Karpas-422 (cell line): ENCODE measurements at regions not wholly inside any gene's neighbourhood (a gene's known extent, or its start where the extent isn't known, plus 50 kb on each side); places are given as distances from the start of the nearest gene placed in this dataset.

ENCODE experiments used
- DNase-seq: peaks from one replicate; pipeline ENCODE4 v3.0.0-alpha.2; 2015
- H2AFZ ChIP-seq: fragments of 200-600 bp; sonication (generic); 2 replicates; pipeline ENCODE4 v1.6.1; 2014; ENCODE audit warnings: antibody characterized with exemption, low read length, mixed read lengths
- H3K27ac ChIP-seq: fragments of 200-600 bp; sonication (generic); 2 replicates; pipeline ENCODE4 v1.5.1; 2014; ENCODE audit warnings: mild to moderate bottlenecking, low read length, moderate library complexity
- H3K27me3 ChIP-seq: fragments of 200-600 bp; sonication (generic); 2 replicates; pipeline ENCODE4 v1.6.1; 2014; ENCODE audit warnings: low read length, mixed read lengths
- H3K36me3 ChIP-seq: fragments of 200-600 bp; sonication (generic); 2 replicates; pipeline ENCODE4 v1.6.1; 2014; ENCODE audit warnings: low read length, mixed read lengths; ENCODE audit not compliant: insufficient read depth
- H3K4me1 ChIP-seq: fragments of 200-600 bp; sonication (generic); 2 replicates; pipeline ENCODE4 v1.6.1; 2014; ENCODE audit warnings: mild to moderate bottlenecking, low read length, mixed read lengths
- H3K4me2 ChIP-seq: fragments of 200-600 bp; sonication (generic); 2 replicates; pipeline ENCODE4 v1.6.1; 2014; ENCODE audit warnings: low read length, low read depth, mild to moderate bottlenecking; ENCODE audit not compliant: poor library complexity, severe bottlenecking
- H3K4me3 ChIP-seq: fragments of 200-600 bp; sonication (generic); 2 replicates; pipeline ENCODE4 v1.5.1; 2014; ENCODE audit warnings: mild to moderate bottlenecking, antibody characterized with exemption, low read length, mixed read lengths
- H3K79me2 ChIP-seq: fragments of 200-600 bp; sonication (generic); 2 replicates; pipeline ENCODE4 v1.6.1; 2014; ENCODE audit warnings: mild to moderate bottlenecking, low read length, mixed read lengths
- H3K9ac ChIP-seq: fragments of 200-600 bp; sonication (generic); 2 replicates; pipeline ENCODE4 v1.6.0; 2014; ENCODE audit warnings: low read length
- H3K9me2 ChIP-seq: fragments of 200-600 bp; sonication (generic), shearing (Covaris generic); replicated peaks from 2 replicates; pipeline ENCODE4 v1.6.0; 2014; ENCODE audit warnings: mild to moderate bottlenecking, low read length, moderate library complexity; ENCODE audit not compliant: insufficient read depth
- H3K9me3 ChIP-seq: fragments of 300-700, 200-600 bp; sonication (generic); 2 replicates; pipeline ENCODE4 v1.6.1; 2014; ENCODE audit warnings: low read length, mixed read lengths
- H4K20me1 ChIP-seq: fragments of 200-600 bp; sonication (generic); 2 replicates; pipeline ENCODE4 v1.6.1; 2014; ENCODE audit warnings: mild to moderate bottlenecking, antibody characterized with exemption, low read length, low read depth; ENCODE audit not compliant: insufficient read depth

DNA sequence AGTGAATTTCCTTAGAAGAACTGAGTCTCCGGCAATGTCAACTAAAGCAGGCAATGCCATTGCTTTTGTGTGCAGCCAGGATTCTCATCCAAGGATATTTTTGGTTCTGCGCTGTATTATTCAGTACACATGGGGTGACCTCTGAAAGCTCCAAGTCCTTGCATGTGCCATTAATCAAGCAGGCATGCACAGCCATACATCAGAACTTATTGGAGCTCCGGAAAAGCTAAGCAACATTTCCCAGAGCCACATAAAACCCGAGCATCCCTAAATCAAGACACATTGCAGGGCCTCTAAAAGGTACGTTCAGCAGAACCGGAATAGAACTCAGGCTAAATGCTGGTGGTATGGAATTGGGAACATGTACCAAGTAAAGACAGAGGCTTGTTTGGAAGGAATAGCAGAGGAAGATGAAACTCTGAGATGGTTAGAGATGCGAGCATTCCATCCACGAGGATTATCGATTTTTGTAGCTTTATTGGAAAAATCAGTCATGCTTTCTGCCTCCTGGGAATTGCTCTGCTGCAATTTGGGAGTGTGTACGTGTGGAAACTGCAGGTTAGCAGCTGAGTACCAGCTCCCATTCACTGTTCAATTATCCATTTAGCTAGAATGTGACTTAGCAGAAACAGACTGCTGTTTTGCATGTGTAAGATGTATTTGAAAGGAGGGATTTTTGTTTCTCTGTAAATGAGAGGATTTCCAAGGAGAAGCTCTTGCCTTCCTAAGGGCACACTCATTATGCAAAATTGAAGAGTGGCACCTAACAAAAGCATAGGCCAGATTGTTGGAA is 143.7 kb upstream of the WWC1 start:
- H3K9ac ChIP-seq, result no peak overlapping the region

DNA sequence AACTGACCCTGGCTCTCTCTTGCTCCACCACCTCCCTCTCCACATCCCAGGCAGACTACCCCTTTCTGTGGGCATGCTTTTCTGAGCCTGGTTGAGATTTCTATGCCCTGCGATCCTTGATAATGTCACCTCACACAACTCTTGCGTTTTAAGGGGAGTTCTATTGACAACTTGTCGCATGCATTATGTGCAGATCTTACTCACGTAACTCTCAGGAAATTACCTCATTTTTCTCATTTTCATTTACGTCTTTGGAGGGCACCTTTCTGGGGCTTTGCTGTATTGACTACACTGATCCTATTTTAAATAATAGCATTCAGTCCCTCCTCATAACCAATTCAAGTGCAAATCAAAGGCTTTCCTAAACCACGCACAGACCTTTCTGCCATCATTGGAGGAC is 140.4 kb upstream of the WWC1 start:
- H4K20me1 ChIP-seq, result no peaks in the 10 kb centered on the region
- no peaks in the 10 kb centered on the region for H3K36me3 ChIP-seq
- no peak overlapping the region for H3K9ac ChIP-seq
- H3K4me2 ChIP-seq, result no peak overlapping the region
- no peak overlapping the region for H2AFZ ChIP-seq
- H3K4me1 ChIP-seq, result no peaks in the 10 kb centered on the region
- no peaks in the 10 kb centered on the region for H3K27me3 ChIP-seq
- H3K9me2 ChIP-seq, result no peaks in the 10 kb centered on the region
- H3K79me2 ChIP-seq, result no peaks in the 10 kb centered on the region
- H3K27ac ChIP-seq, result no peak overlapping the region
- no peaks in the 10 kb centered on the region for H3K9me3 ChIP-seq
- H3K4me3 ChIP-seq, result no peak overlapping the region
- no peak for DNase-seq

More for the DNA sequence above, 143.7 kb upstream of the WWC1 start:
- H3K4me2 ChIP-seq, result no peak overlapping the region
- H3K79me2 ChIP-seq, result no peaks in the 10 kb centered on the region
- H3K27ac ChIP-seq, result no peak overlapping the region
- no peak for DNase-seq
- H3K36me3 ChIP-seq, result no peaks in the 10 kb centered on the region
- H3K9me2 ChIP-seq, result no peaks in the 10 kb centered on the region
- no peaks in the 10 kb centered on the region for H3K4me1 ChIP-seq
- H4K20me1 ChIP-seq, result no peaks in the 10 kb centered on the region
- no peak overlapping the region for H3K4me3 ChIP-seq
- H3K27me3 ChIP-seq, result no peaks in the 10 kb centered on the region
- H3K9me3 ChIP-seq, result no peaks in the 10 kb centered on the region
- H2AFZ ChIP-seq, result no peak overlapping the region

DNA sequence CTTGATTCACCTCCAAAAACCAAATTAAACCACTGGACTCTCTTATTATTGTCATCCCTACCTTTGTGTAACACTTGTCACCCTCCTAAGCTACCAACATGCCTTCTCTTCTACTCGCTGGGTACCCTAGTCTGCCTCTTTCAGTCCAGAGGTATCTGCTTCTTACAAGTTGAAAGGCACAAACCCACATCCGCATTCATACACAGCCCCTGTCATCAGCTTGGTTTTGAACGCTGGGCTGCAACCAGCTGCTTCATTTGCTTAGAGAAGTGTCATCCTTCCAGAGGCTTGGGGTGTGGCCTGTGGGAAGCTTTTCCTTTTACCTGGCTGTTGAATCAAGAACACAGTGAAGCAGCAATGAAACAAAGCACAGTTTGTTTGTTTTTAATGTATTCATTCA is 138.8 kb upstream of the WWC1 start:
- H3K27ac ChIP-seq, result no peak overlapping the region
- H3K9me2 ChIP-seq, result no peaks in the 10 kb centered on the region
- no peaks in the 10 kb centered on the region for H4K20me1 ChIP-seq
- H3K4me3 ChIP-seq, result no peak overlapping the region
- H3K79me2 ChIP-seq, result no peaks in the 10 kb centered on the region
- no peaks in the 10 kb centered on the region for H3K9me3 ChIP-seq
- H3K4me2 ChIP-seq, result no peak overlapping the region
- DNase-seq, result no peak
- H3K27me3 ChIP-seq, result no peaks in the 10 kb centered on the region
- H3K9ac ChIP-seq, result no peak overlapping the region
- no peaks in the 10 kb centered on the region for H3K36me3 ChIP-seq
- H2AFZ ChIP-seq, result no peak overlapping the region
- no peaks in the 10 kb centered on the region for H3K4me1 ChIP-seq

DNA sequence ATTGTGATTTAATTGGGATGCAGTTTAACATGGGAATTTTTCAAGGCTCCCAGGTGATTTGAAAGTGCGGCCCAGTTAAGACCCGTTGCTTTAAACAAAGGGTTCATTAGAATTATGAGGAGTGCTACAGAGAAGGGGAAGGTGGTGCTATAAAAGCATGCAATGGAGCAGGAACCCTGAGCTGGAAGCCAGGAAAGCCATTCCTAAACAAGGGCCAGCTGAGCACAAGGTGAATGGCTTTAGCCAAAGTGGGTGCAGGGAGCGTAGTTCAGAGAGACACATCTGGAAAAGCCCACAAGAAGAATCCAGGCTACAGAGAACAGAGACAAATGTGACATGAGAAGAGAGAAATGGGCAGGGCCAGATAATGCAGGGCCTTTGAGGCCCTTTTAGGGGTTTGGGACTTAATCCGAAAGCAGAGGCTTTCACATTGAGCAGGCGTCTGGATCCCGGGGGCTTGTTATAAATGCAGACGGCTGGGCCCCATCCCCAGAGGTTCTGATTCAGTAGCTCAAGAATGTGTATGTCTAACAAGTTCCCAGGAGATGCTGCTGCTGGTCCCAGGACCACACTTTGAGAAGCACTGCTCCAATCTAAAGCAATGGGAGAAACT is 138.1 kb upstream of the WWC1 start:
- H3K9me2 ChIP-seq, result no peaks in the 10 kb centered on the region
- no peak overlapping the region for H2AFZ ChIP-seq
- H3K4me2 ChIP-seq, result no peak overlapping the region
- H4K20me1 ChIP-seq, result no peaks in the 10 kb centered on the region
- H3K79me2 ChIP-seq, result no peaks in the 10 kb centered on the region
- H3K36me3 ChIP-seq, result no peaks in the 10 kb centered on the region
- H3K27ac ChIP-seq, result no peak overlapping the region
- H3K9me3 ChIP-seq, result no peaks in the 10 kb centered on the region
- no peak overlapping the region for H3K4me3 ChIP-seq
- no peaks in the 10 kb centered on the region for H3K27me3 ChIP-seq
- no peak for DNase-seq
- no peak overlapping the region for H3K9ac ChIP-seq
- H3K4me1 ChIP-seq, result no peaks in the 10 kb centered on the region

DNA sequence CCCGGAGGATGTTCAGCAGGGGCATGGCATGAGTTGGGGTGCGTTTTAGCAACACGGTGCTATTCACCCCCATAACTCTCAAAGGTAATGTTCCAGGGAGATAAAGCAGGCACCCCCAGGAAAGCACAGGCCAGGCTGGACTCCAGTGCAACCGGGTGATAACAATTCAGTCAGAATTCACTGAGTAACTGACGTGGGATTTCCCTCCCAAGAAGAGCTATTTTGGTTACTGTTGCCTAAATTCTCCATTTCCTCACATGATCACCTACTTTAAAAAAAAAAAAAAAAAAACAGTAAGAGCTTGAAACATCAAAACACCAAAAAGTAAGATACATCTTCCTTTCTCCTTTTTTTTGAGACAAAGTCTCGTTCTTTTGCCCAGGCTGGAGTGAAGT is 137.6 kb upstream of the WWC1 start:
- H3K9me2 ChIP-seq, result no peaks in the 10 kb centered on the region
- H3K4me2 ChIP-seq, result no peak overlapping the region
- no peaks in the 10 kb centered on the region for H3K27me3 ChIP-seq
- DNase-seq, result no peak
- H3K79me2 ChIP-seq, result no peaks in the 10 kb centered on the region
- H3K4me3 ChIP-seq, result no peak overlapping the region
- H3K9me3 ChIP-seq, result no peaks in the 10 kb centered on the region
- H3K36me3 ChIP-seq, result no peaks in the 10 kb centered on the region
- H3K9ac ChIP-seq, result no peak overlapping the region
- no peak overlapping the region for H2AFZ ChIP-seq
- H3K4me1 ChIP-seq, result no peaks in the 10 kb centered on the region
- H3K27ac ChIP-seq, result no peak overlapping the region
- H4K20me1 ChIP-seq, result no peaks in the 10 kb centered on the region

DNA sequence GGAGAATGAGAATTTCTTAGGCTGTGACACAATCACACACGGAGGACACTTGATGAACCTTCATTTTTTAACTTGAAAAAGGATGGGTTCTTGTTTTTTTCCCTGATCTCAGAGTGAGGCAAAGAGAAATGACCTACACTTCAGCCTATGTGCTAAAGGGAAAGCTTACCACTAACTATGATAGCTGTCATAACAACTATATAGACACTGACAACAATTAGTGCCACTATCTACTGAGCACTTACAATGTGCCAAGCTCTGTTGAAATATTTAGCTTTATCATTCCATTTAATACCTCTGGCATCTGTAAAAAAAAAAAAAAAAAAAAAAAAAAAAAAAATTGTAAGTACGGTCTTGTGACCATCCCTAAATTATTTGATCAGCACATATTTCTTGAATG is 135.9 kb upstream of the WWC1 start:
- no peak for DNase-seq
- Histone ChIP-seq H3K9me3 (no peaks in the 10 kb centered on the region), H3K4me1 (no peaks in the 10 kb centered on the region), H3K4me2 (no peak overlapping the region), H3K9me2 (no peaks in the 10 kb centered on the region), H3K4me3 (no peak overlapping the region), H3K79me2 (no peaks in the 10 kb centered on the region), H3K9ac (no peak overlapping the region), H4K20me1 (no peaks in the 10 kb centered on the region), H2AFZ (no peak overlapping the region), H3K27ac (no peak overlapping the region), H3K27me3 (no peaks in the 10 kb centered on the region), H3K36me3 (no peaks in the 10 kb centered on the region)

DNA sequence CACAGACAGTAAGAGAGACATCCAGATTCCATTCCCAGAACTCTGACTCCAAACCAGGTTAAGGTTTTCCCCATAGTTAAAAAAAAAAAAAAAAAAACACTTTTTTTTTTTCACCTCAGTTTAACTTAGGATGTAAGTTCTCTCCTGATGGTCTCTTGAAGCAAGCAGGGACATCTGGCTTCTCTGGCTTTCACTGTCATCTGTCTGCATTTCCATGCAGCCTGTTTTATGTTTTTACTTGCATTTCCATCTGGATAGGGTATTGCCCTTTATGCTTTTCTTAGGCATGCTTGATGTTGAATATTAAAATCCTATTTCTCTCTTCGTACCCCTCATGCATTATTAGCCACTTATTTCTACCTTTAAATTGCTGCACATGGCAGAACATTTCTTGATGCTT is 135.3 kb upstream of the WWC1 start:
- H3K27ac ChIP-seq, result no peak overlapping the region
- no peaks in the 10 kb centered on the region for H3K79me2 ChIP-seq
- H3K9ac ChIP-seq, result no peak overlapping the region
- H3K4me2 ChIP-seq, result no peak overlapping the region
- no peaks in the 10 kb centered on the region for H4K20me1 ChIP-seq
- no peaks in the 10 kb centered on the region for H3K9me2 ChIP-seq
- no peaks in the 10 kb centered on the region for H3K4me1 ChIP-seq
- no peaks in the 10 kb centered on the region for H3K27me3 ChIP-seq
- H3K9me3 ChIP-seq, result no peaks in the 10 kb centered on the region
- H3K36me3 ChIP-seq, result no peaks in the 10 kb centered on the region
- H2AFZ ChIP-seq, result no peak overlapping the region
- DNase-seq, result no peak
- no peak overlapping the region for H3K4me3 ChIP-seq

DNA sequence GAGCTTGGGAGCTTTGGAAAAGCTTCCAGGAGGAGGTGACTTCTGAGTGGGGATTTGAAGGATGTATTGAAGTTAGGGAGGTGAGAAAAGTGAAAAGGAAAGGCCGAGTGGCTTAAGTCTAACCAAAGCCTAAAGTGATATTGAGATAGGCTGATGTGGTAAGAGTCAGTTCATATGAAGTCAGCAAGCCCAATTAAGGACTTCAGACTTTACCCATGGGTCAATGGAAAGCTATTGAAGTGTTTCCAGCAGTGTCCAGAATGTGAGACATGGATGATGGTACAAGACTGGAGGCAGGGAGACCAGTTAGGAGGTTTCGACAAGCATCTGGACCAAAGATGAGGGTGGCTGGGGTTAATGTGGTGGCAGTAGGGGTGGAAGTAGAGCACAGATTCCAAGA is 134.3 kb upstream of the WWC1 start:
- Histone ChIP-seq H3K36me3 (no peaks in the 10 kb centered on the region), H3K4me1 (no peaks in the 10 kb centered on the region), H4K20me1 (no peaks in the 10 kb centered on the region), H3K4me3 (no peak overlapping the region), H3K27me3 (no peaks in the 10 kb centered on the region), H3K79me2 (no peaks in the 10 kb centered on the region), H3K9ac (no peak overlapping the region), H3K9me2 (no peaks in the 10 kb centered on the region), H3K9me3 (no peaks in the 10 kb centered on the region), H2AFZ (no peak overlapping the region), H3K27ac (no peak overlapping the region), H3K4me2 (no peak overlapping the region)
- no peak for DNase-seq
